ENCODE measurements at regions not wholly inside any gene's neighbourhood (a gene's known extent, or its start where the extent isn't known, plus 50 kb on each side); places are given as distances from the start of the nearest gene placed in this dataset.
"Not testable (repeated sequence)": the region's sequence is repeated elsewhere in the genome, so short reads cannot be mapped to it uniquely, and the experiment has no call there.

DNA sequence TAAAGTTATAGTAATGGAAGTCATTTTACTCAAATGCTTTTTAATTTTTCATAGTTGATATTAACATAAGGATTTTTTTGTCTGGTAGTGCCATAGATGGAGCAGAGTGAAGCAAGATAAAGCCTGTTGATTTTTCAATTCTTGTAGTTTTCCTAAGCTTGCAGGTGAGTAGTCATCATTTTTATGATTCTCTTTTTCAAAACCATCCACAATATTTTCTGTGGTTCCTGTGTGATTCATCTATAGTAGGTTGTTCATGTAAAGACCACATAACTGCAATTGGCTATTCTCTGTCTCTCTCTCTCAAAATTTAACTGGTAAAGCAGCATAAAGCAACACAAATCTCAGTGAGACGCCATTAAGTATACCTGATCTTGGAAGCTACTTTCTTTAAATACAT is 711.5 kb downstream of the TTLL7 start:
- H3K27ac ChIP-seq (ENCODE audit: low read depth in 1 of 2, low read length in 2 of 2); CTCF ChIA-PET; H3K4me3 Mint-ChIP-seq; H3K9me3 ChIP-seq (ENCODE audit: control insufficient read depth in 1 of 2, insufficient read depth in 1 of 2, low read length in 2 of 2); H3K4me1 Mint-ChIP-seq (ENCODE audit: low read depth); H3K36me3 Mint-ChIP-seq (ENCODE audit: low read depth); intact Hi-C loops (cut with DNase I, micrococcal nuclease); H3K9me3 Mint-ChIP-seq; H3K27me3 Mint-ChIP-seq; H3K36me3 ChIP-seq (ENCODE audit: insufficient read depth, low read length); H3K4me3 ChIP-seq (ENCODE audit: low read length); POLR2A ChIA-PET; H3K27me3 ChIP-seq (ENCODE audit: control insufficient read depth in 1 of 2, insufficient read depth in 2 of 2, low read length in 2 of 2); H3K27ac Mint-ChIP-seq; H3K4me1 ChIP-seq (ENCODE audit: insufficient read depth, low read length); DNase-seq; ATAC-seq (ENCODE audit: poor library complexity): not testable (repeated sequence)

DNA sequence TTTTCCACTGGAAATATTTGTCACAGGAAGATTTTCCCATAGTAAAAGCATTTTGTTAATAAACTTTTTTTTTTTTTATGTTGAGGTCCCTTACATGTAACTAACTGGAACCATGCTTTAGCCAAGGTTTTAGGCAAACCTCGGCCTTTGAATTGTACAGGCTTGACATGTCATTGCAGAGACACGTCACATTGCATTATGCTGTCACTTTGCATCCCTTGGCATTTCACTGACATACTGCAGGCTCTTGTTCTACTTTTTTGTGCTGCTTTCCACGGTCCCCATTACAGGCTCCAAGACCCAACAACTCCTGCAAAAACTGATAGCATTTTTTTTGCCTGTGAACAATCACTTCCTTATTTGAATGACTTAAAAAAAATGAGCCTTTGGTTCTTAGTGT is 724.3 kb downstream of the TTLL7 start:
- H3K4me1 ChIP-seq (ENCODE audit: insufficient read depth, low read length); H3K27ac Mint-ChIP-seq; POLR2A ChIA-PET; H3K27ac ChIP-seq (ENCODE audit: low read depth in 1 of 2, low read length in 2 of 2); H3K27me3 ChIP-seq (ENCODE audit: control insufficient read depth in 1 of 2, insufficient read depth in 2 of 2, low read length in 2 of 2); DNase-seq; H3K36me3 Mint-ChIP-seq (ENCODE audit: low read depth); ATAC-seq (ENCODE audit: poor library complexity); H3K27me3 Mint-ChIP-seq; H3K36me3 ChIP-seq (ENCODE audit: insufficient read depth, low read length); H3K4me3 ChIP-seq (ENCODE audit: low read length); H3K4me3 Mint-ChIP-seq; H3K9me3 ChIP-seq (ENCODE audit: control insufficient read depth in 1 of 2, insufficient read depth in 1 of 2, low read length in 2 of 2); intact Hi-C loops (cut with DNase I, micrococcal nuclease); H3K9me3 Mint-ChIP-seq; CTCF ChIA-PET; H3K4me1 Mint-ChIP-seq (ENCODE audit: low read depth): not testable (repeated sequence)

GRCh38 chr1:83272484-83272883 is 726.4 kb downstream of the TTLL7 start:
- H3K36me3 ChIP-seq (ENCODE audit: insufficient read depth, low read length); CTCF ChIA-PET; H3K9me3 Mint-ChIP-seq; H3K9me3 ChIP-seq (ENCODE audit: control insufficient read depth in 1 of 2, insufficient read depth in 1 of 2, low read length in 2 of 2); H3K4me3 Mint-ChIP-seq; H3K27me3 Mint-ChIP-seq; H3K4me1 ChIP-seq (ENCODE audit: insufficient read depth, low read length); H3K27ac Mint-ChIP-seq; ATAC-seq (ENCODE audit: poor library complexity); POLR2A ChIA-PET; H3K4me3 ChIP-seq (ENCODE audit: low read length); H3K4me1 Mint-ChIP-seq (ENCODE audit: low read depth); intact Hi-C loops (cut with DNase I, micrococcal nuclease); H3K36me3 Mint-ChIP-seq (ENCODE audit: low read depth); H3K27ac ChIP-seq (ENCODE audit: low read depth in 1 of 2, low read length in 2 of 2); H3K27me3 ChIP-seq (ENCODE audit: control insufficient read depth in 1 of 2, insufficient read depth in 2 of 2, low read length in 2 of 2); DNase-seq: not testable (repeated sequence)

DNA sequence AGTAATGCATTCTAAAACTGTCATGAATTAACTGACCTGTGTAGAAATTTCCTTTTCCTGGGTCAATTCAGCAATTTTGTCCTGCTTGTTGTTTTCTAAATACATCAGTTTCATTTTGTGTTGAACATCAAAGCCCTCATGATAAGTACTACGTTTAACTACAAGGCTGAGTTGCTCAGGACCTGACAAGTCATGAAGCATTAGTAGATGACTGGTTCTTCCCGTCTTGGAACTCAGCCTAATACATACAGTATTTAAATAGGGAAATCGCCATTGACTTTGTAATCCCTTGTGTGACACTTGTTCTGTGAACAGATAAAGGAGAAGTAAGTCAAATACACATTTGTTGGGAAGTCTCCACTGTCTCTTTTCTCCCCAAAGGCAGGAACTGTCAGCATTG is 727.1 kb downstream of the TTLL7 start:
- H3K4me3 Mint-ChIP-seq; H3K27me3 Mint-ChIP-seq; DNase-seq; ATAC-seq (ENCODE audit: poor library complexity); H3K36me3 ChIP-seq (ENCODE audit: insufficient read depth, low read length); H3K4me3 ChIP-seq (ENCODE audit: low read length); H3K4me1 ChIP-seq (ENCODE audit: insufficient read depth, low read length); POLR2A ChIA-PET; H3K27ac Mint-ChIP-seq; H3K4me1 Mint-ChIP-seq (ENCODE audit: low read depth); intact Hi-C loops (cut with DNase I, micrococcal nuclease); H3K36me3 Mint-ChIP-seq (ENCODE audit: low read depth); H3K27ac ChIP-seq (ENCODE audit: low read depth in 1 of 2, low read length in 2 of 2); H3K9me3 Mint-ChIP-seq; CTCF ChIA-PET; H3K27me3 ChIP-seq (ENCODE audit: control insufficient read depth in 1 of 2, insufficient read depth in 2 of 2, low read length in 2 of 2); H3K9me3 ChIP-seq (ENCODE audit: control insufficient read depth in 1 of 2, insufficient read depth in 1 of 2, low read length in 2 of 2): not testable (repeated sequence)

- H3K27me3 ChIP-seq (ENCODE audit: control insufficient read depth in 1 of 2, insufficient read depth in 2 of 2, low read length in 2 of 2); H3K27ac ChIP-seq (ENCODE audit: low read depth in 1 of 2, low read length in 2 of 2); H3K4me1 ChIP-seq (ENCODE audit: insufficient read depth, low read length); CTCF ChIA-PET; POLR2A ChIA-PET; H3K36me3 ChIP-seq (ENCODE audit: insufficient read depth, low read length); intact Hi-C loops (cut with DNase I, micrococcal nuclease); H3K4me1 Mint-ChIP-seq (ENCODE audit: low read depth); H3K4me3 ChIP-seq (ENCODE audit: low read length); H3K4me3 Mint-ChIP-seq; H3K27me3 Mint-ChIP-seq; H3K9me3 Mint-ChIP-seq; H3K27ac Mint-ChIP-seq; ATAC-seq (ENCODE audit: poor library complexity); H3K9me3 ChIP-seq (ENCODE audit: control insufficient read depth in 1 of 2, insufficient read depth in 1 of 2, low read length in 2 of 2); H3K36me3 Mint-ChIP-seq (ENCODE audit: low read depth): not testable (repeated sequence)
- peak in 1 of 14 experiments; percentile 5 for DNase-seq
Observed at GRCh38 chr1:83270801-83271200, 728.1 kb downstream of the TTLL7 start.

DNA sequence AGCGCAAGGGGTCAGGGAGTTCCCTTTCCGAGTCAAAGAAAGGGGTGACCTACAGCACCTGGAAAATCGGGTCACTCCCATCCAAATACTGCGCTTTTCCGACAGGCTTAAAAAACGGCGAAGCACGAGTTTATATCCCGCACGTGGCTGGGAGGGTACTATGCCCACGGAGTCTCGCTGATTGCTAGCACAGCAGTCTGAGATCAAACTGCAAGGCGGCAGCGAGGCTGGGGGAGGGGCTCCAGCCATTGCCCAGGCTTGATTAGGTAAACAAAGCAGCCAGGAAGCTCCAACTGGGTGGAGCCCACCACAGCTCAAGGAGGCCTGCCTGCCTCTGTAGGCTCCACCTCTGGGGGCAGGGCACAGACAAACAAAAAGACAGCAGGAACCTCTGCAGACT is 735.1 kb downstream of the TTLL7 start:
- H3K27me3 ChIP-seq (ENCODE audit: control insufficient read depth in 1 of 2, insufficient read depth in 2 of 2, low read length in 2 of 2); H3K27ac Mint-ChIP-seq; H3K9me3 ChIP-seq (ENCODE audit: control insufficient read depth in 1 of 2, insufficient read depth in 1 of 2, low read length in 2 of 2); POLR2A ChIA-PET; H3K36me3 ChIP-seq (ENCODE audit: insufficient read depth, low read length); H3K27ac ChIP-seq (ENCODE audit: low read depth in 1 of 2, low read length in 2 of 2); H3K36me3 Mint-ChIP-seq (ENCODE audit: low read depth); H3K4me1 Mint-ChIP-seq (ENCODE audit: low read depth); ATAC-seq (ENCODE audit: poor library complexity); DNase-seq; H3K4me1 ChIP-seq (ENCODE audit: insufficient read depth, low read length); H3K4me3 ChIP-seq (ENCODE audit: low read length); CTCF ChIA-PET; H3K27me3 Mint-ChIP-seq; H3K4me3 Mint-ChIP-seq; H3K9me3 Mint-ChIP-seq; intact Hi-C loops (cut with DNase I, micrococcal nuclease): not testable (repeated sequence)

DNA sequence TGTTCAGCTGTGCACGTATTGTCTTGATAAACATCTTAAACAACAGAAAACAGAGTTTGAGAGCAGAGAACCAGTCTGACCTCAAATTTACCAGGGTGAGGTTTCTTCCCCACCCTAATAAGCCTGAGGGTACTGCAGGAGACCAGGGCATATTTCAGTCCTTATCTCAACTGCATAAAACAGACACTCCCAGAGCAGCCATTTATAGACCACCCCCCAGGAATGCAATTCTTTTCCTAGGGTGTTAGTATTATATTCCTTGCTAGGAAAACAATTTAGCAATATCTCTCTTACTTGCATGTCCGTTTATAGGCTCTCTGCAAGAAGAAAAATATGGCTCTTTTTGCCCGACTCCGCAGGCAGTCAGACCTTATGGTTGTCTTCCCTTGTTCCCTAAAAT is 747.2 kb downstream of the TTLL7 start:
- POLR2A ChIA-PET; H3K27ac ChIP-seq (ENCODE audit: low read depth in 1 of 2, low read length in 2 of 2); H3K36me3 Mint-ChIP-seq (ENCODE audit: low read depth); H3K27me3 Mint-ChIP-seq; H3K4me3 Mint-ChIP-seq; H3K4me3 ChIP-seq (ENCODE audit: low read length); ATAC-seq (ENCODE audit: poor library complexity); H3K4me1 Mint-ChIP-seq (ENCODE audit: low read depth); H3K27me3 ChIP-seq (ENCODE audit: control insufficient read depth in 1 of 2, insufficient read depth in 2 of 2, low read length in 2 of 2); CTCF ChIA-PET; intact Hi-C loops (cut with DNase I, micrococcal nuclease); H3K36me3 ChIP-seq (ENCODE audit: insufficient read depth, low read length); H3K9me3 Mint-ChIP-seq; H3K9me3 ChIP-seq (ENCODE audit: control insufficient read depth in 1 of 2, insufficient read depth in 1 of 2, low read length in 2 of 2); H3K27ac Mint-ChIP-seq; DNase-seq; H3K4me1 ChIP-seq (ENCODE audit: insufficient read depth, low read length): not testable (repeated sequence)
